ENCODE measurements at regions not wholly inside any gene's neighbourhood (a gene's known extent, or its start where the extent isn't known, plus 50 kb on each side); places are given as distances from the start of the nearest gene placed in this dataset.

GRCh38 chr7:88465600-88465999 is 158.9 kb upstream of the STEAP4 start:
- no peak for TF ChIP-seq CTCF (IDR thresholded peaks at IDR 0.05; ENCODE audit: partially characterized antibody, unreplicated experiment)
- Mint-ChIP-seq H3K36me3 (ENCODE audit: unreplicated experiment) (no peaks in the 10 kb centered on the region), H3K27ac (ENCODE audit: unreplicated experiment) (no peak overlapping the region), H3K4me3 (ENCODE audit: unreplicated experiment) (no peak overlapping the region), H3K4me1 (ENCODE audit: low read depth, unreplicated experiment) (peaks cover 14% of the 10 kb centered on the region), H3K9me3 (ENCODE audit: unreplicated experiment) (peaks cover 2% of the 10 kb centered on the region), H3K27me3 (ENCODE audit: unreplicated experiment) (no peaks in the 10 kb centered on the region)
- DNase-seq, result no peak

GRCh38 chr7:88462799-88463198 is 156.1 kb upstream of the STEAP4 start:
- peaks cover 2% of the 10 kb centered on the region for H3K9me3 Mint-ChIP-seq (ENCODE audit: unreplicated experiment)
- H3K4me1 Mint-ChIP-seq (ENCODE audit: low read depth, unreplicated experiment), result peaks cover 14% of the 10 kb centered on the region
- no peaks in the 10 kb centered on the region for H3K27me3 Mint-ChIP-seq (ENCODE audit: unreplicated experiment)
- H3K36me3 Mint-ChIP-seq (ENCODE audit: unreplicated experiment), result no peaks in the 10 kb centered on the region
- TF ChIP-seq CTCF (IDR thresholded peaks at IDR 0.05; ENCODE audit: partially characterized antibody, unreplicated experiment), result no peak
- no peak overlapping the region for H3K4me3 Mint-ChIP-seq (ENCODE audit: unreplicated experiment)
- no peak for DNase-seq
- H3K27ac Mint-ChIP-seq (ENCODE audit: unreplicated experiment), result no peak overlapping the region

- no peak for TF ChIP-seq CTCF (IDR thresholded peaks at IDR 0.05; ENCODE audit: partially characterized antibody, unreplicated experiment)
- Mint-ChIP-seq H3K36me3 (ENCODE audit: unreplicated experiment) (no peaks in the 10 kb centered on the region), H3K27ac (ENCODE audit: unreplicated experiment) (no peak overlapping the region), H3K27me3 (ENCODE audit: unreplicated experiment) (no peaks in the 10 kb centered on the region), H3K4me3 (ENCODE audit: unreplicated experiment) (no peak overlapping the region), H3K9me3 (ENCODE audit: unreplicated experiment) (peaks cover 2% of the 10 kb centered on the region), H3K4me1 (ENCODE audit: low read depth, unreplicated experiment) (peaks cover 11% of the 10 kb centered on the region)
- DNase-seq, result no peak
Observed at GRCh38 chr7:88460650-88461049, 154.0 kb upstream of the STEAP4 start.

GRCh38 chr7:88458946-88459345 is 152.3 kb upstream of the STEAP4 start:
- no peak overlapping the region for H3K27ac Mint-ChIP-seq (ENCODE audit: unreplicated experiment)
- H3K4me1 Mint-ChIP-seq (ENCODE audit: low read depth, unreplicated experiment), result peaks cover 4% of the 10 kb centered on the region
- no peak for DNase-seq
- TF ChIP-seq CTCF (IDR thresholded peaks at IDR 0.05; ENCODE audit: partially characterized antibody, unreplicated experiment), result no peak
- no peaks in the 10 kb centered on the region for H3K27me3 Mint-ChIP-seq (ENCODE audit: unreplicated experiment)
- no peaks in the 10 kb centered on the region for H3K36me3 Mint-ChIP-seq (ENCODE audit: unreplicated experiment)
- H3K4me3 Mint-ChIP-seq (ENCODE audit: unreplicated experiment), result no peak overlapping the region
- peaks cover 2% of the 10 kb centered on the region for H3K9me3 Mint-ChIP-seq (ENCODE audit: unreplicated experiment)

GRCh38 chr7:88458279-88458678 is 151.6 kb upstream of the STEAP4 start:
- no peaks in the 10 kb centered on the region for H3K36me3 Mint-ChIP-seq (ENCODE audit: unreplicated experiment)
- H3K4me1 Mint-ChIP-seq (ENCODE audit: low read depth, unreplicated experiment), result no peaks in the 10 kb centered on the region
- no peaks in the 10 kb centered on the region for H3K27me3 Mint-ChIP-seq (ENCODE audit: unreplicated experiment)
- no peak overlapping the region for H3K4me3 Mint-ChIP-seq (ENCODE audit: unreplicated experiment)
- DNase-seq, result no peak
- no peak overlapping the region for H3K27ac Mint-ChIP-seq (ENCODE audit: unreplicated experiment)
- H3K9me3 Mint-ChIP-seq (ENCODE audit: unreplicated experiment), result peaks cover 2% of the 10 kb centered on the region
- TF ChIP-seq CTCF (IDR thresholded peaks at IDR 0.05; ENCODE audit: partially characterized antibody, unreplicated experiment), result no peak
